GM21381 (cell line): ENCODE measurements at regions not wholly inside any gene's neighbourhood (a gene's known extent, or its start where the extent isn't known, plus 50 kb on each side); places are given as distances from the start of the nearest gene placed in this dataset.
"Not testable (repeated sequence)": the region's sequence is repeated elsewhere in the genome, so short reads cannot be mapped to it uniquely, and the experiment has no call there.

ENCODE experiments used
- ATAC-seq: cut with Tn5 transposase; IDR thresholded peaks from one replicate; pipeline ENCODE4 v1.9.1; 2021; ENCODE audit warnings: mild to moderate bottlenecking, moderate library complexity; ENCODE audit not compliant: unreplicated experiment

DNA sequence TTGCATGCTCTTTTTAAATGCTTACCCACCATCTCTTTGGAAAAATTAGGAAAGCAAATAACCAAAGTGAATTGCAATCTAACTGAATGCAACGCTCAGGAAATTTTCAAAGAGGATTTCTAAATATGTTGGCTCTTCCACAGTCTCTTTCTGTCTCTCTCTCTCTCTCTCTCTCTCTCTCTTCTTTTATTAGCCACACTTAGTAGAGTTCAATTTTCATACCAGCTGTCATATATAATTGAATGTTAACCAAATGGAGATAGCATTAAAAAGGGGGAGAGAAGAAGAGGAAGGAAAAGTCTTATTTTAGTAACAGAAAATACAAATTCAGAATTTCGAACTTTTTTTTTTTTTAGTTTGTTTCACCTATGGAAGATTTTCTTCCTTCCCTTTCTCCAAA, 235.9 kb upstream of the GBE1 start:
- no peak for ATAC-seq

GRCh38 chr3:81995329-81995728, 233.9 kb upstream of the GBE1 start:
- ATAC-seq = no peak

GRCh38 chr3:81989758-81990157, 228.3 kb upstream of the GBE1 start:
- no peak for ATAC-seq

GRCh38 chr3:81989274-81989673, 227.8 kb upstream of the GBE1 start:
- no peak for ATAC-seq

DNA sequence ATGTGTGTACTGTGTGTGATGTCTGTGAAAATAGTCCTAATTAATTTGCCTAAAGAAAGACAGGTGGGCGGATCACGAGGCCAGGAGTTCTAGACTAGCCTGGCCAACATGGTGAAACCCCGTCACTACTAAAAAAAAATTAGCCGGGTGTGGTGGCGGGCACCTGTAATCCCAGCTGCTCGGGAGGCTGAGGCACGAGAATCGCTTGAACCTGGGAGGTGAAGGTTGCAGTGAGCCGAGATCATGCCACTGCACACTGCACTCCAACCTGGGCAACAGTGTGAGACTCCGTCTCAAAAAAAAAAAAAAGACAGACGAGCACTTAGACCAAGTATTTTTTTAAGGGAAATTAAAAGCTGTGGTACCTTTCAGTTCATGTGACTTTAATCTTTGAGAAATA, 226.0 kb upstream of the GBE1 start:
- ATAC-seq = not testable (repeated sequence)

- no peak for ATAC-seq
These were observed 224.7 kb upstream of the GBE1 start for GRCh38 chr3:81985996-81986723.

GRCh38 chr3:81983382-81983781, 221.9 kb upstream of the GBE1 start:
- no peak for ATAC-seq

DNA sequence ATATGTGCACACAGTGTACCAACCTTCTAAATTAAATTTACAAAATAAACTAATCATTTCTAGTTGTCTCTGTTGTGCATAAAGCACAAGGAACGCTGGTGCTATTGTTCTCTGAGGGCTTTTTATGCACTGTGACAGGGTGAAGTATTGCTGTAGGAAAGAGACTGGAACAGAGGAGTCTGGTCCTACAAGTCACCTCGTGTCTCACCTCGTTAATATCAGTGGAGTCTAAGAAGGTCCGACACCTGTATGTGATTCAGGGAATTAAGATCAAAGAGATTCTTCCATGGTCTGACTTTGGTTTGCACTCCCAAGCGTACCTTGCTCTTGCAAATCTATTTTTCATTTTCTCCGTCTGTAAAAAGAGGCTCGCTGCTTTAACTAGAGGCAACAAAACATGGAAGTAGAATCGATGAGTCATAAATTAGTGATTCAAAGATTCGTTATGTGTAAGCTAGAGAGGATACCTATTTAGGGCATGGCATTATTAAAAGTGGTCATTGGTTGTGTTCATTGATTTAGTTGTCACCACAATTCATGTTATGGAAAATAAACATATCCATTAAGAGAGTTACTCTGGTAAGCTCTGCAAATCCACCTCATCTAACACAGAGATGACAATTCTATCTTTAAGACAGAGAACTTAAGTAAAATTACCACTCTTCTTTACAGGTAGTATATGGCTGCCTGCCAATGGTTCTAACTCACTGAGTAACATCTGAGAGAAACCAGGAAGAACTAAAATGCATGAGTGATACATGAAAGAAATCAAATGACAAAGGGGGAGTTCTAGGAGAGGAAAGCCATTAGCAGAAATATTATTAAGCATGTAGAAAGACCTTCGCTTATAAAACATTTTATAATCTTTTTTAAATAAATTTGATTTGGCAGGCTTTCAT, 219.4 kb upstream of the GBE1 start:
- no peak for ATAC-seq

- ATAC-seq = no peak
These were observed 213.3 kb upstream of the GBE1 start for GRCh38 chr3:81974751-81975150.

DNA sequence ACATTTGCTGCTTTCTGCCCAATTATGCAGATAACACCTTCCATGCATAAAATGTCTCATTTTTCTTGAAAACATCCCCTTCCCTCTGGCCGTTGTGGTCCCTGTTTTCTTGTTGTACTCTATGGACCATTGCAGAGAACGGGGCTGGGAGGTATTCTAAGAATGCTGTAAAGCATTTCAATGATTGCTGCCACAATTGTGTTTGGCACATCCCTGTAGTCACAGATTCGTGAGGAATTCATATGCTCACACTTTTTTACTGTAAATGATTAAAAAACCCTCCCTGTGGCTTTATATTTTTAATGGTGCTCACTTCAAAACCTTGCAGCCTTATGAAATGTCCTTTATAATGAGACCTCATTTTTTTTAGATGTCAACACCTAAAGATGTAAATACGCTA, 207.2 kb upstream of the GBE1 start:
- ATAC-seq = no peak

GRCh38 chr3:81967393-81967792, 205.9 kb upstream of the GBE1 start:
- no peak for ATAC-seq

DNA sequence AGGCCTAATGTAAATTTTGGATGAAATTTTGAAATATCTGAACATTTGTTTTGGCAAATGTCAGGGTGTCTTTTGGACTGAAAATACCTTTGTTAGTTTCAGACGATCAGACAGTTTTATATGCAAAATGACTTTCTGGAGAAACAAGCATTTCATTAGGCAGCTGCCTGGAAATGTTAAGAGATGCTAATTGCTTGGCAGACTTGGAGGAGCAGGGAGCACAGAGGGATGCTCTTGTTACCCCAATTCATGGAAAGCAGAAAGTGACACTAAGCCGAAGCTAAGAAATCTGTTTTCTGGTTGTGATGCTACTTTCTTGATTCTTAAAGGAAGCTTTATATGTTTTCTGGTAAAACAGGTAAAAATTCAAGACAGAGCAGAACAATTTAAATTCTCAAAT, 204.3 kb upstream of the GBE1 start:
- ATAC-seq = no peak

DNA sequence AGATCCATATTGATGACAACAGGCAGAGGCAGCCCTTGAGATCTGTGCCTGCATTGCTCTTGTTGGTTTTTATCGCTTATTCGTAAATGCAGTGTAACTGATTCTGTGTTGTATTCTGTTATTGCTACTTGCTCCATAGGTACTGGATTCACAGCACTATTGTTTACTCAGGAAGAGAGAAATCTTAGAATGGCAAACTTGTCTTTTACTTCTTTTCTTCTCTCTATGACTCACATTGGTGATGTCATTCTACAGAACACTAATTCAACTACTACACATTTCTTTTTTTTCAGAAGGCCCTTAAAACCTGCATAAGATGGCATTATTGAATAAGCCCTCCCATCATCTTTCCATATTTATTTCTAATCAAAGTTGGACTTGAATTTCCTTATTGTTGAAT, 201.0 kb upstream of the GBE1 start:
- ATAC-seq = no peak

GRCh38 chr3:81958972-81959640, 197.7 kb upstream of the GBE1 start:
- no peak for ATAC-seq

DNA sequence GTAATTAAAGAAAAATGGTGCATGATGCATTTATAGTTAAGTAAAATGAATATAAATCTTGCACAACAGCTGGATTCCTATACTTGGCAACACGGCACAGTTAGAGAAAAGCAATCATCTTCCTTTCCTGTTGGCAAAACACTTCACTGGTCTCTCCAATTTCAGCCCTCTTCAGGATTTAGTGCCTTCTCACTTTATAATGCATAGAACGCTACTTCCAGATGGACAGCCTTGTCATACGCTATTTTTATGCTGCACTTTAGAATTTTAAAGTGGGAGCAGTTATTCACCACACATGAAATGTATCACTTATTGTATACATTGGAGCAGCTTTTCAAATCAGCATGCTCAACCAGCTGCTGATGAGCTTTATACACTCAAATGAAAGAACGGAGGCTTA, 194.4 kb upstream of the GBE1 start:
- ATAC-seq = no peak

GRCh38 chr3:81953111-81953510, 191.7 kb upstream of the GBE1 start:
- ATAC-seq = no peak

- ATAC-seq = no peak
These were observed 190.7 kb upstream of the GBE1 start for GRCh38 chr3:81952141-81952540.

DNA sequence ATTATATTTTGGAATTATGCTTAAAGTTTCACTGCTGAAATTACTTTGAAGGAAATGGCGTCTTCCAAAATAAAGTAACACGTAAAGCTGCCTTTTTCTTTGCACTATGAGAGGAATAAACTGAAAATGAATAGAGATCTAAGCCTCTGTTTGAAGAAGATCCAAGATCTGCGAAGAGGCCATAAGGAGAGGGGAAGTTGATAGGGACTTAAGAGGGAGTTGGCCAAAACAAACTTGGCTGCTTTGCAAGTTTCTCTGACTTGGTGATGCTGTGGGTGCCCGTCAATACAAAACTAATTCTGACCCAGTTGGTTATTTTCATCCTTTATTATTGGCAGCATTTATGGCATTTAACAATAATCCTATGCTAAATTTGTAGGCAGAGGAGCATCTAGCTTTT, 190.2 kb upstream of the GBE1 start:
- ATAC-seq = no peak

DNA sequence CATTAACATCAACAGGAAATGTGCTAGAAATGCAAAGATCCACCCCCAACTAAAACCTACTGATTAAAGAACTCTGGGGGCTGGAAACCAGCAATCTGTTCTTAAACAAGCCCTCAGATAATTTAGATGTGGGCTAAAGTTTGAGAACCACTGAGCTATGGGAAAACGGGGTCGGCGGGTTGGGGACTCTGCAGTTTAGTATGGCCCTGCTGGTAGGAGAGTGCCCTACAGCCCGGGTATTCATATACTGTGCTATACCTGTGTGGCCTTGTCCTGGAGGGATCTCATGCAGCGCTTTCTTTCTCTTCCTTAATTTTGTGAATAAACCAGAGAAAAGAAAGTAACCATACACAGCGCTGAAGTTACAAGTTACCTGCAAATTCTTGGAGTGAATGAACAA, 189.7 kb upstream of the GBE1 start:
- ATAC-seq = no peak

- ATAC-seq = no peak
These were observed 185.9 kb upstream of the GBE1 start for GRCh38 chr3:81947359-81947758.

DNA sequence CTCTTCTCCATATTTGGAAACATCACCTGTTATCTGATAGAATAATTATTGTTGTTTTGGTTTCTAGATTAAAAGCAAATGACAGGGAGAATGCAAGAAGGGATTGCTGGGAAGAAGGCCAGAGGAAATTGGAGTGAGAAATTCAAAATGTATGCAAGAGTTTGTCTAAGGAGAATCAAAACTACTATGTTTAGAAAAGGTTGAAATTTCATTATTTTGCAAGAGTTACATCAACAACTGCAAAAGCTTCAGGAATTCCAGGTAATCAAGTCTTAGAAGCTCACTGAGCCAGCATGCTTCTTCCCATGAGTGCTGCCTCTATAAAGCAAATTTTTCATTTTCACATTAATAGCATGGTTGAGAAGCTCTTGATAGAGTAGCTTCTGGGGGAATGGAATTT, 177.2 kb upstream of the GBE1 start:
- ATAC-seq = no peak

DNA sequence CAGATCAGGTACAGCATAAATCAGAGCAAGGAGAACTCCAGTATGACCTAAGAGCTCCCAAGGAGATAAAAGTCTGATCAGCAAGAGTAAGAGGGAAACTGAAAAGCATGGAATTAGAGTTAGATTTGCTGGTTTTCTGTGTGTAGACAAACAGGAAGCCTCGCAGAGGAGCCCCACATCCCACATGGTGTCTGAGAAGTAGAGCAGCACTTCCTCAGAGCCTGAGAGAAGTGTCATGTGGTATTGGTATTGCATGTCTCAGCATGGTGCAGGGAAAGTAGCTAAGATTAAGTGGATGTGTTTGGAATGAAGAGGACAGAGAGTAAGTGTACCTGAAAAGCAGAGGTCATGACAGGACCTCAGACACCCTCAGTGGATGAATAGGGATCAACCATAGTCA, 175.4 kb upstream of the GBE1 start:
- no peak for ATAC-seq
